Thyroid gland (tissue), 4 donors: ENCODE measurements at regions not wholly inside any gene's neighbourhood (a gene's known extent, or its start where the extent isn't known, plus 50 kb on each side); places are given as distances from the start of the nearest gene placed in this dataset.
"Not testable (repeated sequence)": the region's sequence is repeated elsewhere in the genome, so short reads cannot be mapped to it uniquely, and the experiment has no call there.

ENCODE experiments used
- DNase-seq, 2 donors: peaks; one replicate each; pipeline ENCODE4 v3.0.0-alpha.2; 2019
- H3K27ac ChIP-seq, 3 donors: fragments of 200-600 bp; sonication (generic); 1 replicate in 2 of 3; 2 replicates in 1 of 3; pipeline ENCODE4 v1.5.1; 2016 to 2019; ENCODE audit warnings: mild to moderate bottlenecking in 1 of 3, moderate library complexity in 1 of 3
- H3K27me3 ChIP-seq: fragments of 200-600 bp; sonication (generic); one replicate; pipeline ENCODE4 v1.5.1; 2019
- H3K36me3 ChIP-seq, 2 donors: fragments of 200-600 bp; sonication (generic); one replicate each; pipeline ENCODE4 v1.5.1; 2016 to 2019
- H3K4me1 ChIP-seq, 2 donors: fragments of 200-600 bp; sonication (generic); one replicate each; pipeline ENCODE4 v1.5.1; 2017 to 2019
- H3K4me3 ChIP-seq, 3 donors: fragments of 200-600 bp; sonication (generic); replicated peaks in 1 of 3; 1 replicate in 2 of 3; 2 replicates in 1 of 3; pipeline ENCODE4 v1.5.1; 2016; ENCODE audit warnings: mild to moderate bottlenecking in 1 of 3
- H3K9me3 ChIP-seq: fragments of 200-600 bp; sonication (generic); one replicate; pipeline ENCODE4 v1.5.1; 2017
- CTCF ChIP-seq, 6 experiments: fragments of 200-600 bp in 3 of 6; fragments of 450-650 bp in 3 of 6; sonication (generic) in 3 of 6; IDR thresholded peaks; one replicate each; pipeline ENCODE4 v1.5.1; 2016 to 2019; ENCODE audit warnings: antibody characterized with exemption in 6 of 6, mild to moderate bottlenecking in 2 of 6, inconsistent platforms in 1 of 6, moderate library complexity in 1 of 6
- POLR2A ChIP-seq, 2 donors: fragments of 450-650 bp; IDR thresholded peaks; one replicate each; pipeline ENCODE4 v1.6.1; 2017; ENCODE audit warnings: antibody characterized with exemption in 2 of 2, mild to moderate bottlenecking in 2 of 2, moderate library complexity in 1 of 2
- WGBS, 2 donors: methylation state at CpG; one replicate each; pipeline ENCODE4 v1.1.5; 2017; 5-methylcytosine and 5-hydroxymethylcytosine counted together
- intact Hi-C: fragments of 100-400 bp; cut with DNase I; formaldehyde crosslinking; loops from one replicate; pipeline ENCODE4 v1.15.1; 2023

GRCh38 chr4:72702948-72703347 lies 133.9 kb upstream of the ADAMTS3 start:
- WGBS, 2 donors = 91 to 92% methylated on average over 3 of the region's 3 CpGs
- Histone ChIP-seq H3K9me3 (no peaks in the 10 kb centered on the region), H3K4me3 (no peak overlapping the region), H3K27me3 (no peaks in the 10 kb centered on the region), H3K27ac (no peak overlapping the region), H3K4me1 (no peaks in the 10 kb centered on the region), H3K36me3 (no peaks in the 10 kb centered on the region)
- DNase-seq = no peak
- intact Hi-C loops = loop anchor here (5.0 kb wide), 1 partner anchor 314 kb away; no protein-coding TSS in a partner anchor
- TF ChIP-seq POLR2A (IDR thresholded peaks at IDR 0.05) (no peak), CTCF (IDR thresholded peaks at IDR 0.05) (no peak)

- H3K4me3 ChIP-seq = peak overlapping the region in 1 of 3 donors; percentile 15
- no peaks in the 10 kb centered on the region for H3K27me3 ChIP-seq
- H3K27ac ChIP-seq = no peak overlapping the region
- no peaks in the 10 kb centered on the region for H3K9me3 ChIP-seq
- H3K4me1 ChIP-seq = no peaks in the 10 kb centered on the region
- peak; percentile 15 to 37 for DNase-seq
- intact Hi-C loops = loop anchor here (5.0 kb wide), 1 partner anchor 315 kb away; no protein-coding TSS in a partner anchor
- H3K36me3 ChIP-seq = no peaks in the 10 kb centered on the region
- TF ChIP-seq POLR2A (IDR thresholded peaks at IDR 0.05) (no peak), CTCF (IDR thresholded peaks at IDR 0.05) (peak in 5 of 6 experiments; percentile 36 to 77 (median 58))
- 17 to 18% methylated on average over 7 of the region's 7 CpGs for WGBS, 2 donors
Observed at GRCh38 chr4:72701987-72702819, 133.2 kb upstream of the ADAMTS3 start.

GRCh38 chr4:72690771-72691170 lies 121.8 kb upstream of the ADAMTS3 start:
- DNase-seq = no peak
- H3K4me1 ChIP-seq = no peaks in the 10 kb centered on the region
- no peaks in the 10 kb centered on the region for H3K9me3 ChIP-seq
- no peak overlapping the region for H3K27ac ChIP-seq
- H3K27me3 ChIP-seq = no peaks in the 10 kb centered on the region
- 41 to 50% methylated on average over 1 of the region's 1 CpG for WGBS, 2 donors
- no peaks in the 10 kb centered on the region for H3K36me3 ChIP-seq
- TF ChIP-seq POLR2A (IDR thresholded peaks at IDR 0.05) = no peak
- TF ChIP-seq CTCF (IDR thresholded peaks at IDR 0.05) = no peak
- H3K4me3 ChIP-seq = no peak overlapping the region
- intact Hi-C loops = no loop called here

GRCh38 chr4:72689923-72690322 lies 120.9 kb upstream of the ADAMTS3 start:
- H3K4me3 ChIP-seq = no peak overlapping the region
- H3K9me3 ChIP-seq = no peaks in the 10 kb centered on the region
- no peaks in the 10 kb centered on the region for H3K27me3 ChIP-seq
- 84 to 89% methylated on average over 1 of the region's 1 CpG for WGBS, 2 donors
- H3K27ac ChIP-seq = no peak overlapping the region
- no peak for DNase-seq
- no peaks in the 10 kb centered on the region for H3K36me3 ChIP-seq
- TF ChIP-seq POLR2A (IDR thresholded peaks at IDR 0.05) = no peak
- no peak for TF ChIP-seq CTCF (IDR thresholded peaks at IDR 0.05)
- H3K4me1 ChIP-seq = no peaks in the 10 kb centered on the region
- intact Hi-C loops = no loop called here

- H3K27ac ChIP-seq, H3K9me3 ChIP-seq, H3K4me3 ChIP-seq, H3K36me3 ChIP-seq, H3K4me1 ChIP-seq, intact Hi-C loops, DNase-seq, H3K27me3 ChIP-seq: not testable (repeated sequence)
- WGBS, 2 donors = 88 to 90% methylated on average over 2 of the region's 2 CpGs
Observed at GRCh38 chr4:72686390-72686789, 117.4 kb upstream of the ADAMTS3 start.
